ENCODE measurements at regions not wholly inside any gene's neighbourhood (a gene's known extent, or its start where the extent isn't known, plus 50 kb on each side); places are given as distances from the start of the nearest gene placed in this dataset.

GRCh38 chr1:202068596-202068995, 54.1 kb upstream of the GPR37L1 start (continued):
- no peak for TF ChIP-seq CBX5 (CRISPR knock-in tag; IDR thresholded peaks at IDR 0.05; ENCODE audit: borderline replicate concordance)
- TF ChIP-seq ARID2 (CRISPR knock-in tag; IDR thresholded peaks at IDR 0.05; ENCODE audit: borderline replicate concordance) = no peak
- no peak for TF ChIP-seq ATF4 (CRISPR knock-in tag; IDR thresholded peaks at IDR 0.05)

GRCh38 chr1:202069662-202070061, 53.1 kb upstream of the GPR37L1 start:
- Histone ChIP-seq H3K9ac (ENCODE audit: insufficient read depth, low read depth, low read length) (no peak overlapping the region), H4K20me1 (ENCODE audit: insufficient read depth, low read length) (no peaks in the 10 kb centered on the region), H3K79me2 (ENCODE audit: insufficient read depth, low read length) (no peaks in the 10 kb centered on the region), H3K4me1 (ENCODE audit: insufficient read depth, low read length) (peaks cover 35% of the 10 kb centered on the region), H3K4me3 (replicated peaks in 1 of 3; ENCODE audit: insufficient read depth in 1 of 3, low read depth in 2 of 3, low read length in 3 of 3) (no peak overlapping the region), H3K9me3 (ENCODE audit: low read length) (no peaks in the 10 kb centered on the region), H2AFZ (ENCODE audit: low read length) (no peak overlapping the region), H3K27ac (ENCODE audit: extremely low read length, insufficient read depth, low read length) (no peak overlapping the region), H3K27me3 (ENCODE audit: control insufficient read depth in 1 of 2, insufficient read depth in 2 of 2, low read length in 2 of 2) (no peaks in the 10 kb centered on the region), H3K36me3 (replicated peaks in 1 of 2; ENCODE audit: control insufficient read depth in 1 of 2, insufficient read depth in 2 of 2, low read length in 2 of 2) (no peaks in the 10 kb centered on the region), H3K4me2 (ENCODE audit: low read depth, low read length) (peak overlapping the region; percentile 22)
- intact Hi-C loops (cut with micrococcal nuclease; ENCODE audit: unreplicated experiment) = no loop called here
- CTCF ChIA-PET (ENCODE audit: low intra/inter-chr PET ratio, low total read pairs) = no interaction called here
- WGBS (ENCODE audit: low lambda C conversion rate) = 0% methylated on average over 4 of the region's 4 CpGs
- no TSS peak for BruUV-seq (replicated peaks)
- peak; percentile 82 for DNase-seq (ENCODE audit: low spot score)
- peak; percentile 67 for FAIRE-seq
- in situ Hi-C loops (cut with HindIII; ENCODE audit: extremely low pct_ligation_motif_present, low pct_unique_long_range_greater_than_20kb) = no loop called here
- POLR2A ChIA-PET = interaction anchor here (4.5 kb wide), 1 partner anchor 59 kb away, joined by 24 read pairs; the partner anchor contains the start of gene ELF3
- peak; percentile 84 for ATAC-seq
- TF ChIP-seq FOSL2 (CRISPR knock-in tag; IDR thresholded peaks at IDR 0.05) (peak; percentile 37; the same call in 1 of the 2 replicates), PHF21A (CRISPR knock-in tag; IDR thresholded peaks at IDR 0.05) (0 out of 2 replicates have a peak, but pooled peaks have one; percentile 20), NBN (conservative IDR thresholded peaks at IDR 0.05) (no peak), ZNF792 (CRISPR knock-in tag; IDR thresholded peaks at IDR 0.05) (peak; percentile 38; the same call in 1 of the 2 replicates), SKIL (CRISPR knock-in tag; IDR thresholded peaks at IDR 0.05; ENCODE audit: borderline replicate concordance) (peak; percentile 92), ARID5B (CRISPR knock-in tag; IDR thresholded peaks at IDR 0.05) (peak; percentile 81), NCOA2 (CRISPR knock-in tag; IDR thresholded peaks at IDR 0.05) (0 out of 2 replicates have a peak, but pooled peaks have one; percentile 17), GMEB1 (CRISPR knock-in tag; IDR thresholded peaks at IDR 0.05; ENCODE audit: borderline replicate concordance) (no peak), MZF1 (CRISPR knock-in tag; IDR thresholded peaks at IDR 0.05; ENCODE audit: borderline replicate concordance) (no peak), RXRA (CRISPR knock-in tag; IDR thresholded peaks at IDR 0.05) (peak; percentile 88), KDM3A (CRISPR knock-in tag; IDR thresholded peaks at IDR 0.05; ENCODE audit: low read depth) (no peak)
